Heart right ventricle (tissue), 16 donors: ENCODE measurements at regions not wholly inside any gene's neighbourhood (a gene's known extent, or its start where the extent isn't known, plus 50 kb on each side); places are given as distances from the start of the nearest gene placed in this dataset.
"Not testable (repeated sequence)": the region's sequence is repeated elsewhere in the genome, so short reads cannot be mapped to it uniquely, and the experiment has no call there.

ENCODE experiments used
- ATAC-seq, 8 donors: fragments of 200-7000 bp; cut with Tn5 transposase; one replicate each; pipeline ENCODE4 v1.9.1; 2020; ENCODE audit warnings: mild to moderate bottlenecking in 8 of 8, moderate library complexity in 8 of 8, moderate number of reproducible peaks in 1 of 8
- DNase-seq, 2 donors: peaks; one replicate each; pipeline ENCODE4 v3.0.0-alpha.2; 2020
- H3K27ac ChIP-seq, 10 donors: fragments of 200-600 bp; sonication (generic) in 2 of 10; one replicate each; pipeline versions ENCODE4 v1.5.0 to v1.8.0; 2020 to 2022; ENCODE audit warnings: mild to moderate bottlenecking in 3 of 10
- H3K27me3 ChIP-seq, 7 donors: fragments of 200-600 bp; one replicate each; pipeline ENCODE4 v1.8.0; 2021 to 2022; ENCODE audit warnings: mild to moderate bottlenecking in 2 of 7
- H3K36me3 ChIP-seq, 9 donors: fragments of 200-600 bp; sonication (generic) in 1 of 9; one replicate each; pipeline versions ENCODE4 v1.5.0 to v1.8.0; 2020 to 2022; ENCODE audit warnings: mild to moderate bottlenecking in 2 of 9
- H3K4me1 ChIP-seq, 9 donors: fragments of 200-600 bp; sonication (generic) in 1 of 9; one replicate each; pipeline versions ENCODE4 v1.5.0 to v1.8.0; 2020 to 2022; ENCODE audit warnings: mild to moderate bottlenecking in 4 of 9
- H3K4me3 ChIP-seq, 10 donors: fragments of 200-600 bp; sonication (generic) in 2 of 10; one replicate each; pipeline versions ENCODE4 v1.5.0 to v1.8.0; 2020 to 2022; ENCODE audit warnings: mild to moderate bottlenecking in 7 of 10, moderate library complexity in 2 of 10
- H3K9me3 ChIP-seq, 11 donors: fragments of 200-600 bp in 10 of 11; sonication (generic) in 2 of 11; one replicate each; pipeline versions ENCODE4 v1.5.0 to v1.8.0; 2013 to 2022; ENCODE audit warnings: mild to moderate bottlenecking in 2 of 11, control low read depth in 1 of 11, moderate library complexity in 1 of 11
- CTCF ChIP-seq, 9 donors: fragments of 200-600 bp; sonication (generic) in 2 of 9; IDR thresholded peaks; one replicate each; pipeline versions ENCODE4 v1.5.0 to v1.8.0; 2021 to 2022; ENCODE audit warnings: antibody characterized with exemption in 9 of 9, mild to moderate bottlenecking in 5 of 9, moderate library complexity in 1 of 9
- WGBS, 2 donors: extraction: QIAGEN DNeasy Blood & Tissue Kit; methylation state at CpG; one replicate each; pipeline ENCODE4 v1.1.7; 2013; ENCODE audit warnings: inconsistent platforms in 1 of 2; 5-methylcytosine and 5-hydroxymethylcytosine counted together
- intact Hi-C, 10 donors: fragments of 100-400 bp; cut with DNase I; formaldehyde crosslinking; loops; one replicate each; pipeline versions ENCODE4 v1.11.1 to v1.14.2; 2022
- donor health status: Arrhythmogenic right ventricular cardiomyopathy.
- donor health status: ischemic (EF 13 %, LVEDD 7.1; RV severe dilation, severe dysfunction).
- donor health status: healthy with polysubstance abuse.
- donor health status: DM: no; HTN: yes; CAD: no.
- donor health status: DM: no; HTN: no; CAD: no.
- donor health status: ischemic (EF 25% LVEDD 6.9; RV normal size, moderate dysfunction).
- donor health status: ischemic (EF 25% LVEDD 5.7; RV mildly dilated, moderate dysfunction).
- donor health status: healthy.
- donor health status: DM: yes; HTN: yes; CAD: no.
- donor health status: Ischemic cardiomyopathy.
- donor health status: ischemic (EF 35%, LVEDD 5.7; RV mildly dilated, moderate dysfunction).
- donor health status: nonischemic (EF 11% LVEDD 7.7; RV severe dilation, severe dysfunction).
- donor health status: DM: yes; HTN: yes; CAD: no.
- donor health status: PGD.
- donor health status: ischemic (EF 29% LVEDD 5.4; RV normal size, mild dysfunction).
- donor health status: nonischemic (EF 23%, LVEDD 6.1; RV moderate dilation, normal function).

- TF ChIP-seq CTCF (IDR thresholded peaks at IDR 0.05) = no peak
- Histone ChIP-seq H3K36me3 (no peaks in the 10 kb centered on the region), H3K9me3 (no peaks in the 10 kb centered on the region), H3K27me3 (peaks cover 0 to 37% (median 13%) of the 10 kb centered on the region in 7 donors), H3K4me3 (no peak overlapping the region), H3K27ac (no peak overlapping the region), H3K4me1 (no peaks in the 10 kb centered on the region)
- no peak for DNase-seq
- 53 to 59% methylated on average over 4 of the region's 4 CpGs for WGBS, 2 donors
- ATAC-seq = no peak
- intact Hi-C loops = no loop called here
These were observed 214.4 kb downstream of the UTP18 start for GRCh38 chr17:51474764-51475163.

GRCh38 chr17:51475730-51476129, 215.4 kb downstream of the UTP18 start:
- TF ChIP-seq CTCF (IDR thresholded peaks at IDR 0.05) = no peak
- no peak overlapping the region for H3K4me3 ChIP-seq
- no peaks in the 10 kb centered on the region for H3K4me1 ChIP-seq
- no peak overlapping the region for H3K27ac ChIP-seq
- no peaks in the 10 kb centered on the region for H3K36me3 ChIP-seq
- intact Hi-C loops = no loop called here
- no peak for ATAC-seq
- peaks cover 0 to 5% (median 0%) of the 10 kb centered on the region in 11 donors for H3K9me3 ChIP-seq
- DNase-seq = no peak
- 47 to 53% methylated on average over 5 of the region's 5 CpGs for WGBS, 2 donors
- H3K27me3 ChIP-seq = peaks cover 0 to 40% (median 11%) of the 10 kb centered on the region in 7 donors

- ATAC-seq (no peak), DNase-seq (no peak)
- Histone ChIP-seq H3K36me3 (no peaks in the 10 kb centered on the region), H3K4me1 (no peaks in the 10 kb centered on the region), H3K4me3 (no peak overlapping the region), H3K27me3 (peaks cover 0 to 34% (median 9%) of the 10 kb centered on the region in 7 donors), H3K27ac (no peak overlapping the region), H3K9me3 (peaks cover 0 to 24% (median 10%) of the 10 kb centered on the region in 11 donors)
- intact Hi-C loops = no loop called here
- WGBS, 2 donors = 49 to 65% methylated on average over 4 of the region's 4 CpGs
- no peak for TF ChIP-seq CTCF (IDR thresholded peaks at IDR 0.05)
These were observed 219.0 kb downstream of the UTP18 start for GRCh38 chr17:51479303-51479702.

- no peak overlapping the region for H3K4me3 ChIP-seq
- DNase-seq = no peak
- intact Hi-C loops = no loop called here
- no peaks in the 10 kb centered on the region for H3K4me1 ChIP-seq
- H3K27ac ChIP-seq = no peak overlapping the region
- no peak for ATAC-seq
- peaks cover 0 to 26% (median 0%) of the 10 kb centered on the region in 7 donors for H3K27me3 ChIP-seq
- 81 to 86% methylated on average over 2 of the region's 2 CpGs for WGBS, 2 donors
- no peak for TF ChIP-seq CTCF (IDR thresholded peaks at IDR 0.05)
- no peaks in the 10 kb centered on the region for H3K36me3 ChIP-seq
- peaks cover 0 to 24% (median 10%) of the 10 kb centered on the region in 11 donors for H3K9me3 ChIP-seq
These were observed 221.0 kb downstream of the UTP18 start for GRCh38 chr17:51481370-51481769.

- intact Hi-C loops, H3K4me3 ChIP-seq, H3K36me3 ChIP-seq, H3K4me1 ChIP-seq, ATAC-seq, H3K27ac ChIP-seq, DNase-seq: not testable (repeated sequence)
- Histone ChIP-seq H3K27me3 (peaks cover 0 to 17% (median 0%) of the 10 kb centered on the region in 7 donors), H3K9me3 (peaks cover 0 to 24% (median 10%) of the 10 kb centered on the region in 11 donors)
- no CpG with 5 or more reads among the region's 1 CpG for WGBS, 2 donors
These were observed 221.9 kb downstream of the UTP18 start for GRCh38 chr17:51482248-51482647.
